ENCODE measurements at regions not wholly inside any gene's neighbourhood (a gene's known extent, or its start where the extent isn't known, plus 50 kb on each side); places are given as distances from the start of the nearest gene placed in this dataset.

GRCh38 chr11:114925591-114925990 lies 247.3 kb downstream of the NXPE2 start:
- ATAC-seq (no peak), DNase-seq (ENCODE audit: low read depth, low spot score) (no peak)
- H3K9me3 ChIP-seq (ENCODE audit: control insufficient read depth, insufficient read depth, low read depth, low read length): no peaks in the 10 kb centered on the region
- BruUV-seq (replicated peaks): no TSS peak
- ChIA-PET CTCF (no interaction called here), POLR2A (no interaction called here)
- TF ChIP-seq TCF7L2 (IDR thresholded peaks at IDR 0.05; ENCODE audit: low read depth, low read length) (no peak), CTCF (IDR thresholded peaks at IDR 0.05) (no peak), REST (IDR thresholded peaks at IDR 0.05; ENCODE audit: insufficient read depth in 1 of 2, low read depth in 2 of 2, low read length in 1 of 2) (no peak), POLR2AphosphoS5 (IDR thresholded peaks at IDR 0.05; ENCODE audit: low read depth, low read length) (no peak)
- intact Hi-C loops (cut with micrococcal nuclease; ENCODE audit: unreplicated experiment): no loop called here
- no peak overlapping the region for H3K27ac ChIP-seq (ENCODE audit: low read length)
- in situ Hi-C loops (cut with HindIII; ENCODE audit: low pct_unique_long_range_greater_than_20kb, low sequenced_read_pairs): no loop called here
- no peak overlapping the region for H3K4me3 ChIP-seq (ENCODE audit: low read depth in 2 of 2, low read length in 2 of 2)
- no peaks in the 10 kb centered on the region for H3K36me3 ChIP-seq (ENCODE audit: control insufficient read depth, insufficient read depth, low read length)
- no peaks in the 10 kb centered on the region for H3K4me1 ChIP-seq (ENCODE audit: control insufficient read depth, insufficient read depth, low read length)
- no peaks in the 10 kb centered on the region for H3K27me3 ChIP-seq (ENCODE audit: control insufficient read depth, insufficient read depth, low read length)

DNA sequence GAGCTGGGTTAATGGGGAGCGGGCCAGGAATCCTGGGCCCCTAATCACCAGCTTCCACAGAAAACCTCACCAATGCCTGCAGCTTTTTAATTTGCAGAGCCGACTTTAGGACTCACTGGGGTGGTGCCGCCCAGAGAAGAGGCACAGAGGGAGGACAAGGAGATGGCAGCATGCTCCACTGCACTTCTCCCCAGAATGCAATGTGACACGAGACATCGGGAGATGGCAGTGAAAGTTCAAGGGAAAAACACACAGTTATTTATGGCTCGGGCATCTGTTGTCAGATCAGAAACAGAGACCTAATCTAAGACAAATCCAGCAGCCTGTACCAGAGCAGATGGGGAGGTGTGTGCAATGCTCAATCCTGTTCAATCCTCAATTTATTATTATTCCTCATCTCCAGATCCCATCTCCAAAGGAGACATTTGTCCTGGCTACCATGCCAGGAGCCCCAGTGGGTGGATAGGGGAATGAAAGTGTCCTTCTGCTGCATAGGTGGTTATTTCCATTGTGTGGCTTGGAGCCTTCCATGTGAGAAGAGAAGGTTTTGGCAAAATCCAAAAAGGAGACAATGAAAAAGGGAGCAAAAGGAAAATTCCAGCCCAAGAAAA lies 250.0 kb downstream of the NXPE2 start:
- H3K36me3 ChIP-seq (ENCODE audit: control insufficient read depth, insufficient read depth, low read length): no peaks in the 10 kb centered on the region
- H3K9me3 ChIP-seq (ENCODE audit: control insufficient read depth, insufficient read depth, low read depth, low read length): no peaks in the 10 kb centered on the region
- no peak overlapping the region for H3K27ac ChIP-seq (ENCODE audit: low read length)
- DNase-seq (ENCODE audit: low read depth, low spot score) (no peak), ATAC-seq (no peak)
- BruUV-seq (replicated peaks): no TSS peak
- intact Hi-C loops (cut with micrococcal nuclease; ENCODE audit: unreplicated experiment) (no loop called here), in situ Hi-C loops (cut with HindIII; ENCODE audit: low pct_unique_long_range_greater_than_20kb, low sequenced_read_pairs) (no loop called here)
- no peaks in the 10 kb centered on the region for H3K4me1 ChIP-seq (ENCODE audit: control insufficient read depth, insufficient read depth, low read length)
- TF ChIP-seq REST (IDR thresholded peaks at IDR 0.05; ENCODE audit: insufficient read depth in 1 of 2, low read depth in 2 of 2, low read length in 1 of 2): no peak
- TF ChIP-seq CTCF (IDR thresholded peaks at IDR 0.05): no peak
- no peak for TF ChIP-seq SIN3A (IDR thresholded peaks at IDR 0.05; ENCODE audit: borderline replicate concordance, insufficient read depth, low read depth, low read length)
- no peak for TF ChIP-seq POLR2AphosphoS5 (IDR thresholded peaks at IDR 0.05; ENCODE audit: low read depth, low read length)
- no peak for TF ChIP-seq TCF7L2 (IDR thresholded peaks at IDR 0.05; ENCODE audit: low read depth, low read length)
- H3K27me3 ChIP-seq (ENCODE audit: control insufficient read depth, insufficient read depth, low read length): no peaks in the 10 kb centered on the region
- ChIA-PET POLR2A (no interaction called here), CTCF (no interaction called here)
- no peak overlapping the region for H3K4me3 ChIP-seq (ENCODE audit: low read depth in 2 of 2, low read length in 2 of 2)

Data from Panc1 (cell line).